IMR-90 (cell line): ENCODE measurements at regions not wholly inside any gene's neighbourhood (a gene's known extent, or its start where the extent isn't known, plus 50 kb on each side); places are given as distances from the start of the nearest gene placed in this dataset.
A peak's percentile ranks its signal among the peaks of the same experiment; 100 is the strongest.

Experiments
- ATAC-seq: fragments of 200-7000 bp; cut with Tn5 transposase; 2 replicates; pipeline ENCODE4 v1.9.1; 2020; ENCODE audit warnings: low read depth, mild to moderate bottlenecking, moderate library complexity
- BruUV-seq: library from RNA; stranded (reverse); fragments of 400-500 nt; replicated peaks from 2 replicates; lab custom pipeline; 2021; lab: Mats Ljungman, UMichigan
- CTCF ChIA-PET: fragments of 300-600 bp; formaldehyde crosslinking; extraction: SDS; loops from one replicate; lab custom pipeline; 2021; ENCODE audit warnings: antibody characterized with exemption; lab: Yijun Ruan, JAX
- POLR2A ChIA-PET: fragments of 300-600 bp; sonication (Branson Sonifier 250); formaldehyde crosslinking; loops from one replicate; lab custom pipeline; 2022; ENCODE audit warnings: antibody characterized with exemption; ENCODE audit not compliant: unreplicated experiment; lab: Charles Lee
- DNase-seq: peaks from one replicate; pipeline ENCODE4 v3.0.0; 2013
- H2AFZ ChIP-seq: replicated peaks from 2 replicates; pipeline ENCODE3; 2013; ENCODE audit warnings: low read length, mild to moderate bottlenecking; ENCODE audit not compliant: poor library complexity
- H2AK5ac ChIP-seq: 2 replicates; pipeline ENCODE4 v1.6.1; 2013; ENCODE audit warnings: low read depth, low read length, inconsistent platforms
- H2AK9ac ChIP-seq: replicated peaks from 2 replicates; pipeline ENCODE3; 2013; ENCODE audit warnings: mild to moderate bottlenecking, low read depth, low read length, moderate library complexity; ENCODE audit not compliant: poor library complexity
- H2BK120ac ChIP-seq: 2 replicates; pipeline ENCODE4 v1.6.1; 2013; ENCODE audit warnings: low read depth, low read length, inconsistent platforms
- H2BK15ac ChIP-seq: 3 replicates; pipeline ENCODE4 v1.6.1; 2013; ENCODE audit warnings: low read depth, low read length, inconsistent platforms
- H2BK20ac ChIP-seq: 2 replicates; pipeline ENCODE4 v1.6.1; 2013; ENCODE audit warnings: low read depth, mild to moderate bottlenecking, inconsistent platforms, low read length, moderate library complexity
- H2BK5ac ChIP-seq: 2 replicates; pipeline ENCODE4 v1.6.1; 2013; ENCODE audit warnings: mild to moderate bottlenecking, low read depth, low read length, inconsistent platforms; ENCODE audit not compliant: poor library complexity, severe bottlenecking
- H3K14ac ChIP-seq: replicated peaks from 2 replicates; pipeline ENCODE4 v1.6.1; 2013; ENCODE audit warnings: low read depth, low read length, inconsistent platforms
- H3K18ac ChIP-seq: 2 replicates; pipeline ENCODE4 v1.6.1; 2013; ENCODE audit warnings: low read depth, low read length, control low read depth
- H3K23ac ChIP-seq: 2 replicates; pipeline ENCODE4 v1.6.1; 2013; ENCODE audit warnings: low read depth, low read length, inconsistent platforms
- H3K27ac ChIP-seq: 2 replicates; pipeline ENCODE4 v1.5.1; 2013; ENCODE audit warnings: mild to moderate bottlenecking, control low read depth, low read length; ENCODE audit not compliant: insufficient read depth
- H3K27me3 ChIP-seq: 2 replicates; pipeline ENCODE4 v1.6.1; 2013; ENCODE audit warnings: low read length; ENCODE audit not compliant: control insufficient read depth, insufficient read depth
- H3K36me3 ChIP-seq: 2 replicates; pipeline ENCODE4 v1.6.1; 2013; ENCODE audit warnings: low read length, mixed read lengths; ENCODE audit not compliant: control insufficient read depth, insufficient read depth
- H3K4ac ChIP-seq: 2 replicates; pipeline ENCODE4 v1.6.1; 2013; ENCODE audit warnings: low read depth, low read length, inconsistent platforms
- H3K4me1 ChIP-seq: 2 replicates; pipeline ENCODE4 v1.6.1; 2013; ENCODE audit warnings: low read length, mixed read lengths; ENCODE audit not compliant: control insufficient read depth, insufficient read depth
- H3K4me2 ChIP-seq: 2 replicates; pipeline ENCODE4 v1.6.1; 2013; ENCODE audit warnings: low read depth, mild to moderate bottlenecking, control low read depth, low read length, moderate library complexity
- H3K4me3 ChIP-seq: 2 replicates; pipeline ENCODE4 v1.5.1; 2013; ENCODE audit warnings: low read depth, mild to moderate bottlenecking, control low read depth, low read length, moderate library complexity; ENCODE audit not compliant: insufficient read depth
- H3K56ac ChIP-seq: 2 replicates; pipeline ENCODE4 v1.6.1; 2013; ENCODE audit warnings: low read length, inconsistent platforms; ENCODE audit not compliant: insufficient read depth; ENCODE audit errors: extremely low read depth
- H3K79me1 ChIP-seq, 2 experiments: 2 replicates each; pipeline ENCODE4 v1.6.1; 2013; ENCODE audit warnings: low read length in 2 of 2, inconsistent platforms in 1 of 2, low read depth in 1 of 2
- H3K9ac ChIP-seq: 2 replicates; pipeline ENCODE4 v1.6.1; 2013; ENCODE audit warnings: low read depth, low read length, control low read depth
- H3K9me1 ChIP-seq: 2 replicates; pipeline ENCODE4 v1.6.1; 2013; ENCODE audit warnings: low read length, inconsistent platforms; ENCODE audit not compliant: insufficient read depth
- H3K9me3 ChIP-seq: 2 replicates; pipeline ENCODE4 v1.6.1; 2013; ENCODE audit warnings: low read length; ENCODE audit not compliant: control insufficient read depth, insufficient read depth
- H4K20me1 ChIP-seq: 2 replicates; pipeline ENCODE4 v1.6.1; 2013; ENCODE audit warnings: low read length, inconsistent platforms; ENCODE audit not compliant: insufficient read depth
- H4K5ac ChIP-seq: 2 replicates; pipeline ENCODE4 v1.6.1; 2013; ENCODE audit warnings: mild to moderate bottlenecking, low read depth, low read length, control low read depth
- H4K8ac ChIP-seq, 2 experiments: 2 replicates each; pipeline ENCODE4 v1.6.1; 2013; ENCODE audit warnings: low read depth in 2 of 2, low read length in 2 of 2, control low read depth in 1 of 2, inconsistent platforms in 1 of 2
- H4K91ac ChIP-seq: 2 replicates; pipeline ENCODE4 v1.6.1; 2013; ENCODE audit warnings: low read depth, low read length, inconsistent platforms; ENCODE audit not compliant: insufficient read depth
- BHLHE40 ChIP-seq: fragments of 150-350 bp; IDR thresholded peaks from 2 replicates; pipeline ENCODE4 v1.6.1; 2016; ENCODE audit warnings: mild to moderate bottlenecking, low read depth, low read length
- CEBPB ChIP-seq: IDR thresholded peaks from 2 replicates; pipeline ENCODE4 v1.6.1; 2012; ENCODE audit warnings: low read depth, low read length, improper control_type of control experiment
- MAFK ChIP-seq: IDR thresholded peaks from 2 replicates; pipeline ENCODE4 v1.6.1; 2012; ENCODE audit warnings: low read depth, low read length, improper control_type of control experiment
- MAZ ChIP-seq: IDR thresholded peaks from 2 replicates; pipeline ENCODE4 v1.6.1; 2012; ENCODE audit warnings: low read depth, mild to moderate bottlenecking, low read length, improper control_type of control experiment, moderate library complexity, borderline replicate concordance
- MXI1 ChIP-seq: IDR thresholded peaks from 2 replicates; pipeline ENCODE4 v1.6.1; 2012; ENCODE audit warnings: low read depth, mild to moderate bottlenecking, low read length, moderate library complexity, borderline replicate concordance
- RAD21 ChIP-seq: IDR thresholded peaks from 2 replicates; pipeline ENCODE4 v1.6.1; 2012; ENCODE audit warnings: low read length, improper control_type of control experiment
- SMC3 ChIP-seq: fragments of 150-350 bp; IDR thresholded peaks from 2 replicates; pipeline ENCODE4 v1.6.1; 2016; ENCODE audit warnings: low read depth, mild to moderate bottlenecking, antibody characterized with exemption, low read length, moderate library complexity
- WGBS, 2 experiments: methylation state at CpG; one replicate each; pipeline versions ENCODE4 v1.1.5 to v1.1.7; 2013; ENCODE audit warnings: missing lambda C conversion rate in 2 of 2; ENCODE audit not compliant: insufficient read length in 1 of 2; ENCODE audit errors: extremely low coverage in 2 of 2; 5-methylcytosine and 5-hydroxymethylcytosine counted together
- dilution Hi-C: fragments of 300-500 bp; cut with HindIII; formaldehyde crosslinking; loops from one replicate; pipeline ENCODE4 v1.14.3; 2018; ENCODE audit warnings: low sequenced_read_pairs; ENCODE audit not compliant: unreplicated experiment
- in situ Hi-C: fragments of 300-500 bp; cut with MboI; formaldehyde crosslinking; loops from 3 replicates; pipeline ENCODE4 v1.14.3; 2019; ENCODE audit warnings: low sequenced_read_pairs, inconsistent platforms, mixed read lengths
- intact Hi-C: fragments of 100-400 bp; cut with micrococcal nuclease; formaldehyde crosslinking; loops from 2 replicates; pipeline ENCODE4 v1.10.0; 2022

DNA sequence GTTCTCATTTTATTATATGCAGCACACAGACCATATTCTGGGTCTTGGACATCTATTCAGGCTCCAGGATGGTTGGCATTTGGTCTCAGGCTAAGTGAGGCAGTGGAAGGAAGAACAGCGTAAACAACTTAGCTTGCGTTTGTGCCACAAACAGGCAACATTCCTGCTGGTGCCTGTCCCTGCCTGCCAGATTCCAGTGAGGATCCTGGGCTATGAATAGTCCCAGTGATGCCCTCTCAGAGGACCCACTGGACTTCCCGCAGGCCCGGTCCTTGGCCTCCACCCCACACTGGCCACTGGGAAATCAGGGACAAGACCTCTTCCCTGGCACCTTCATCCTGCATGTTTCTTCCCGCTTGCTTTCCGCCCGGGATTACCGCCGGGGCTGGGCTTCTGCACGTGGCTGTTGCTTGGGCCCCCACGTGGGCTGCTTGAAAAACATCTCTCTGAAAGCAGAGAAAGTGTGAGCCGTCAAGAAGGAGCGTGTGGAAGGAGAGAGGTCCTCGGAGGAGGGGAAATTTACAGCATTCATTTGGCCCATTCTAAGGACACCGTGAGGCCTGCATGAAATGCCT lies 145.1 kb upstream of the WNT4 start:
- no peaks in the 10 kb centered on the region for H3K4me1 ChIP-seq
- no peak overlapping the region for H3K4me2 ChIP-seq
- H3K36me3 ChIP-seq: no peaks in the 10 kb centered on the region
- in situ Hi-C loops: no loop called here
- no peak overlapping the region for H2BK20ac ChIP-seq
- no peak overlapping the region for H2AK5ac ChIP-seq
- no peak overlapping the region for H2AFZ ChIP-seq
- dilution Hi-C loops: no loop called here
- H4K91ac ChIP-seq: no peak overlapping the region
- H3K27me3 ChIP-seq: peaks cover 59% of the 10 kb centered on the region
- WGBS, 2 experiments: 56% methylated on average over 2 of the region's 15 CpGs; no CpG with 5 or more reads in 1 of the 2 experiments
- ChIA-PET CTCF (no interaction called here), POLR2A (no interaction called here)
- H4K8ac ChIP-seq: no peak overlapping the region
- intact Hi-C loops: no loop called here
- no peak overlapping the region for H3K4me3 ChIP-seq
- H3K9me3 ChIP-seq: no peaks in the 10 kb centered on the region
- H3K18ac ChIP-seq: no peak overlapping the region
- no peak overlapping the region for H3K27ac ChIP-seq
- BruUV-seq: no TSS peak
- ATAC-seq (no peak), DNase-seq (no peak)
- no peak overlapping the region for H2BK120ac ChIP-seq
- H2BK15ac ChIP-seq: no peak overlapping the region
- no peak overlapping the region for H3K4ac ChIP-seq
- no peak for TF ChIP-seq MAFK
- TF ChIP-seq MAZ: no peak
- TF ChIP-seq RAD21: no peak
- no peak for TF ChIP-seq CEBPB
- TF ChIP-seq MXI1: no peak
- TF ChIP-seq SMC3: no peak
- no peak for TF ChIP-seq BHLHE40
- no peak overlapping the region for H4K5ac ChIP-seq
- no peak overlapping the region for H3K14ac ChIP-seq
- H2AK9ac ChIP-seq: no peak overlapping the region
- H2BK5ac ChIP-seq: no peak overlapping the region
- H3K79me1 ChIP-seq: no peaks in the 10 kb centered on the region
- no peaks in the 10 kb centered on the region for H3K9me1 ChIP-seq
- H4K20me1 ChIP-seq: no peaks in the 10 kb centered on the region
- no peak overlapping the region for H3K9ac ChIP-seq
- no peak overlapping the region for H3K56ac ChIP-seq
- 0 out of 2 replicates have a peak overlapping the region, but pooled peaks have one; percentile 24 for H3K23ac ChIP-seq
